Mucosa of descending colon (tissue), 3 donors: ENCODE measurements at regions not wholly inside any gene's neighbourhood (a gene's known extent, or its start where the extent isn't known, plus 50 kb on each side); places are given as distances from the start of the nearest gene placed in this dataset.

Experiments used
- ATAC-seq: fragments of 200-7000 bp; cut with Tn5 transposase; one replicate; pipeline ENCODE4 v1.9.1; 2020; ENCODE audit warnings: mild to moderate bottlenecking, moderate library complexity
- DNase-seq, 3 donors: peaks; one replicate each; pipeline ENCODE4 v3.0.0-alpha.2; 2020
- H3K36me3 ChIP-seq: fragments of 200-600 bp; one replicate; pipeline ENCODE4 v1.8.0; 2021; ENCODE audit warnings: low read depth, mild to moderate bottlenecking
- H3K4me1 ChIP-seq: fragments of 200-600 bp; one replicate; pipeline ENCODE4 v1.8.0; 2021; ENCODE audit warnings: low read depth, mild to moderate bottlenecking
- H3K4me3 ChIP-seq: fragments of 200-600 bp; one replicate; pipeline ENCODE4 v1.8.0; 2021; ENCODE audit warnings: mild to moderate bottlenecking
- H3K9me3 ChIP-seq: fragments of 200-600 bp; one replicate; pipeline ENCODE4 v1.8.0; 2021; ENCODE audit warnings: mild to moderate bottlenecking
- CTCF ChIP-seq: fragments of 200-600 bp; IDR thresholded peaks from one replicate; pipeline ENCODE4 v1.8.0; 2022; ENCODE audit warnings: antibody characterized with exemption, mild to moderate bottlenecking
- intact Hi-C, 2 donors: fragments of 100-400 bp; cut with DNase I in 1 of 2; cut with micrococcal nuclease in 1 of 2; formaldehyde crosslinking; loops; one replicate each; pipeline versions ENCODE4 v1.11.0 to v1.11.1; 2022; cut with DNase I, micrococcal nuclease
- donor health status: DM: no; HTN: no; CAD: no; lungs with moderate emphysema.
- donor health status: DM: no; HTN: no; CAD: no.
- donor health status: DM: no; HTN: yes; CAD: no.

- no peak overlapping the region for H3K4me3 ChIP-seq
- H3K36me3 ChIP-seq = no peaks in the 10 kb centered on the region
- ATAC-seq (peak; percentile 87), DNase-seq (no peak)
- H3K9me3 ChIP-seq = no peaks in the 10 kb centered on the region
- peaks cover 17% of the 10 kb centered on the region for H3K4me1 ChIP-seq
- intact Hi-C loops = no loop called here
- TF ChIP-seq CTCF = no peak
These were observed 163.9 kb upstream of the RASA1 start for GRCh38 chr5:87103616-87104287.

- Histone ChIP-seq H3K36me3 (no peaks in the 10 kb centered on the region), H3K4me1 (peaks cover 7% of the 10 kb centered on the region), H3K9me3 (no peaks in the 10 kb centered on the region), H3K4me3 (no peak overlapping the region)
- ATAC-seq = no peak
- TF ChIP-seq CTCF = no peak
- no peak for DNase-seq
- intact Hi-C loops = no loop called here
These were observed 162.1 kb upstream of the RASA1 start for GRCh38 chr5:87105577-87105976.

- no peaks in the 10 kb centered on the region for H3K9me3 ChIP-seq
- DNase-seq (no peak), ATAC-seq (peak; percentile 49)
- intact Hi-C loops = no loop called here
- no peak overlapping the region for H3K4me3 ChIP-seq
- no peaks in the 10 kb centered on the region for H3K36me3 ChIP-seq
- TF ChIP-seq CTCF = no peak
- no peaks in the 10 kb centered on the region for H3K4me1 ChIP-seq
These were observed 157.9 kb upstream of the RASA1 start for GRCh38 chr5:87109746-87110145.

GRCh38 chr5:87110721-87111120 lies 157.0 kb upstream of the RASA1 start:
- H3K36me3 ChIP-seq = no peaks in the 10 kb centered on the region
- intact Hi-C loops = no loop called here
- TF ChIP-seq CTCF = no peak
- no peak for ATAC-seq
- no peak for DNase-seq
- no peaks in the 10 kb centered on the region for H3K4me1 ChIP-seq
- H3K9me3 ChIP-seq = no peaks in the 10 kb centered on the region
- no peak overlapping the region for H3K4me3 ChIP-seq

- no peak for TF ChIP-seq CTCF
- DNase-seq (no peak), ATAC-seq (no peak)
- no peak overlapping the region for H3K4me3 ChIP-seq
- no peaks in the 10 kb centered on the region for H3K9me3 ChIP-seq
- intact Hi-C loops = no loop called here
- no peaks in the 10 kb centered on the region for H3K4me1 ChIP-seq
- no peaks in the 10 kb centered on the region for H3K36me3 ChIP-seq
These were observed 153.8 kb upstream of the RASA1 start for GRCh38 chr5:87113861-87114260.

- H3K4me3 ChIP-seq = no peak overlapping the region
- H3K9me3 ChIP-seq = no peaks in the 10 kb centered on the region
- DNase-seq = no peak
- ATAC-seq = no peak
- no peaks in the 10 kb centered on the region for H3K36me3 ChIP-seq
- no peaks in the 10 kb centered on the region for H3K4me1 ChIP-seq
- no peak for TF ChIP-seq CTCF
- intact Hi-C loops = no loop called here
These were observed 153.1 kb upstream of the RASA1 start for GRCh38 chr5:87114631-87115030.
